ENCODE measurements at regions not wholly inside any gene's neighbourhood (a gene's known extent, or its start where the extent isn't known, plus 50 kb on each side); places are given as distances from the start of the nearest gene placed in this dataset.

- no peak for DNase-seq (ENCODE audit: low read depth)
- no peak for TF ChIP-seq CTCF (IDR thresholded peaks at IDR 0.05; ENCODE audit: low read depth, low read length, missing control alignments)
- H3K4me3 ChIP-seq (ENCODE audit: low read depth, low read length) = no peak overlapping the region
These were observed 242.0 kb downstream of the PTTG2 start for GRCh38 chr4:38202242-38202641.

GRCh38 chr4:38203609-38204008, 243.4 kb downstream of the PTTG2 start:
- H3K4me3 ChIP-seq (ENCODE audit: low read depth, low read length) = no peak overlapping the region
- TF ChIP-seq CTCF (IDR thresholded peaks at IDR 0.05; ENCODE audit: low read depth, low read length, missing control alignments) = no peak
- no peak for DNase-seq (ENCODE audit: low read depth)

- H3K4me3 ChIP-seq (ENCODE audit: low read depth, low read length) = no peak overlapping the region
- no peak for DNase-seq (ENCODE audit: low read depth)
- TF ChIP-seq CTCF (IDR thresholded peaks at IDR 0.05; ENCODE audit: low read depth, low read length, missing control alignments) = no peak
These were observed 244.3 kb downstream of the PTTG2 start for GRCh38 chr4:38204339-38205035.

DNA sequence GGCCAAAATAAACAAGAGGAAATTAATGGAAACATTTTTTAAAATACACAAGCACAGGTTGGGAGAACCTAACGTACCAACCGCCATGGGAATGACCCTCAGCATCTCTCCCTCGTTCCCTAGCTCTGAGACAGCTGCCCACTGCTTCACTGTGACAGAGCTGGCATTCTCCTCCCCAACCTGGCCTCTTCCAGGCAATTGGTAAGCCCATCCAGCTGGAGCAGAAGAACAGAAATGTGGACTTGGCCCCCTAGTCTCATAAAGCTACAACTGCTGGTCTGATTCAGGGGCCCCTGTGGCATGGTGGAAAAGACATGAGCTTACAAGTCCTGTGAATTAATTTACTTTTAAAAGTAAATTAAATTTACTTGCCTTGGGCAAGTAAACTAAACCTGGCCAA, 245.1 kb downstream of the PTTG2 start:
- no peak overlapping the region for H3K4me3 ChIP-seq (ENCODE audit: low read depth, low read length)
- no peak for DNase-seq (ENCODE audit: low read depth)
- no peak for TF ChIP-seq CTCF (IDR thresholded peaks at IDR 0.05; ENCODE audit: low read depth, low read length, missing control alignments)

GRCh38 chr4:38207110-38207457, 246.9 kb downstream of the PTTG2 start:
- no peak for TF ChIP-seq CTCF (IDR thresholded peaks at IDR 0.05; ENCODE audit: low read depth, low read length, missing control alignments)
- no peak for DNase-seq (ENCODE audit: low read depth)
- no peak overlapping the region for H3K4me3 ChIP-seq (ENCODE audit: low read depth, low read length)

DNA sequence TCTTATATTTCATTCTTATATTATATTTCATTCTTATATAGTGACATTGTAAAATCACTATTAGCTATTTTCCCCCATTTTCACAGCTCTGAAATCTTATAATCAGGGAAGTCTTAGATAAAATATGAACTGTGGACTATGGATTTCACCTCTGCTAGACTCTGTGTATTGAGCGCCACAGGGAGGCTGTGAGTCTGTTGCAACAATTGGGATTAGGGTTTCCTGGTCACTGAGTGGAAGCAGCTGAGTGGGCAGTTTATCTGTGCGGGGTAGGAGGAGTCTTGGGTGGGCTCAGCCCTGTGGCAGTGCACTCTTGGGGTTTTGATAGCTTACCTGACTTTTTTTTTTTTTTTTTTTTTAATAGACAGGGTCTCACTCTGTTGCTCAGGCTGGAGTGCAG, 249.5 kb downstream of the PTTG2 start:
- no peak for TF ChIP-seq CTCF (IDR thresholded peaks at IDR 0.05; ENCODE audit: low read depth, low read length, missing control alignments)
- DNase-seq (ENCODE audit: low read depth) = no peak
- no peak overlapping the region for H3K4me3 ChIP-seq (ENCODE audit: low read depth, low read length)

- no peak overlapping the region for H3K4me3 ChIP-seq (ENCODE audit: low read depth, low read length)
- no peak for TF ChIP-seq CTCF (IDR thresholded peaks at IDR 0.05; ENCODE audit: low read depth, low read length, missing control alignments)
- no peak for DNase-seq (ENCODE audit: low read depth)
These were observed 250.4 kb downstream of the PTTG2 start for GRCh38 chr4:38210396-38211114.
